ENCODE measurements at regions not wholly inside any gene's neighbourhood (a gene's known extent, or its start where the extent isn't known, plus 50 kb on each side); places are given as distances from the start of the nearest gene placed in this dataset.

- no peak for DNase-seq (ENCODE audit: low spot score)
Measured at GRCh38 chr3:115524549-115524948, 98.8 kb upstream of the GAP43 start.

- no peak for DNase-seq (ENCODE audit: low spot score)
Measured at GRCh38 chr3:115525731-115526130, 97.6 kb upstream of the GAP43 start.

GRCh38 chr3:115533218-115533617 lies 90.1 kb upstream of the GAP43 start:
- no peak for DNase-seq (ENCODE audit: low spot score)

DNA sequence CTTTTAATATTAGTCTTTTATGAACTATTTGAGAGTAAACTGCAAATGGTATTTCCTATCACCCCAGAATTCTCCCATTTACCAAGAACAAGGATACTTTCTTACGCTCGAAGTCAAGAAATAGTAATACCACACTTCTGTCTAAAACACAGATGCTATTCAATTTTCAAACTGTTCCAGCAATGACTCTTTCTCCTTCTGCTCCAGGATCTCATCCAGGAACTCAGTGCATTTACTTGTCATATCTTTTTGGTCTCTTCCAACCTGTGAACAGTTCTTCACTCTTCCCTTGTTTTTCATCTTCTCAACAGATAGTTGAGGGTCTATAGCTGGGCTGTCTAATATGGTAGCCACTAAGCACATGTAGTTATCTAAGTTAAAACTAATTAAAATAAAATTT lies 87.1 kb upstream of the GAP43 start:
- no peak for DNase-seq (ENCODE audit: low spot score)

GRCh38 chr3:115537669-115538068 lies 85.6 kb upstream of the GAP43 start:
- DNase-seq (ENCODE audit: low spot score), result no peak

DNA sequence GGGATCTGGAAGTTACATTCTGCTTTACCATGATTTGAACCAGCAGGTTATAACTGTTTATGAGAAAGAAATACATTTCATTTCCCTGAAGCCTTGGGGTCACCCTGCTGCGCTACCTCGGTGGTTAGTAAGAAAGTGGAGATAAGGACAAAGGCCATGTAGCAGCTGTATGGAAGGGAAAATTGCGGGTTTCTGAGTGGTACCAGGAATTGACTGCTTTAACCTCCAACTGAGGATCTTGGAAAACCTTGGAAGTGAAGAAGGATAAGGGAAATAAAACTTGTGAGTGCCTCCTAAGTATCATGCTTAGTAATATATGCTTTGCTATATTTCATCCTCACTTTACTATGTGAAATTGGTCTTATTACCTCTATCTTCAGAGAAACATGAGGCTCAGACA lies 76.1 kb upstream of the GAP43 start:
- DNase-seq (ENCODE audit: low spot score), result no peak

DNA sequence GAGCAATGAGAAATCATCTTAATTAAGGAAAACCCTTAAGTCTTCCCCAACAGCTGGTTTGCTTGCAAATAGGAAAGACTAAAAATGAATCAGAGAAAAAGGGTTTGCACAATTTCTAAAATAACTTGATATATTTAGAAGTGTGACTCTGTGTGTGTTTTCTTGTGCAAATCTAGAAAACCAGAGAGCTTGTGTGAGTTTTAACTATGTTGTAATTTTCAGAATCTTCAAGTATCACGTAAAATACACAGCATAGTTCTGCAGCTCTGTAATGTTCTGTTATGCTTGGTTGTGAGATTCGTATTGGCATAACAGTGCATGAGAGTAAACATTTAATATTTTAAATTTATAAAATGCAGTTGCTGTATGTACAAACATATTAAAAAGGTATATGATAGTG lies 74.7 kb upstream of the GAP43 start:
- no peak for DNase-seq (ENCODE audit: low spot score)

- DNase-seq (ENCODE audit: low spot score), result no peak
Measured at GRCh38 chr3:115549071-115549470, 74.2 kb upstream of the GAP43 start.

DNA sequence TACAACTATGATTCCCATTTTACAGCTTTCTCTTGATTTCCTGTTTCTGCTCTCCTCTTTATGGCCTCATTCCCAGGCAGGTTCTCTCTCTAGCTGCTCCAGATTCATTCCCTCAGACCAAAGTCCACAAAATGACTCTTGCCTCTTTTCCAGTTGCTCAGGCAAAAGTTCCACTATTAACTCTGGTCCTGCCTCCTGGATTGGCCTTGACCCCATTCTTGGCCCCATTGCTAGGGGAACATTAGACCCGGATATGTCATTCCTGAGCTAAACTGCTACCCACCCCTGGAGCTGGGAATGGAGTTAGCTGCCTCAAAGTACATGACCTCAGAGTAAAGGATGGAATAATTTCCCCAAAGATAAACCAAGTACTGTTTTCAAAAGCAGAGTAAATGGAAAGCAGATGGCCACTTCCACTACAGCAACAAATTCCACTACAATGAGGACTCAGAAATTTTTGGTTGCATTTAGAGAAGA lies 73.0 kb upstream of the GAP43 start:
- DNase-seq (ENCODE audit: low spot score), result no peak

GRCh38 chr3:115551016-115551415 lies 72.3 kb upstream of the GAP43 start:
- no peak for DNase-seq (ENCODE audit: low spot score)

GRCh38 chr3:115552007-115552406 lies 71.3 kb upstream of the GAP43 start:
- DNase-seq (ENCODE audit: low spot score), result no peak

- no peak for DNase-seq (ENCODE audit: low spot score)
Measured at GRCh38 chr3:115553796-115554486, 69.4 kb upstream of the GAP43 start.

DNA sequence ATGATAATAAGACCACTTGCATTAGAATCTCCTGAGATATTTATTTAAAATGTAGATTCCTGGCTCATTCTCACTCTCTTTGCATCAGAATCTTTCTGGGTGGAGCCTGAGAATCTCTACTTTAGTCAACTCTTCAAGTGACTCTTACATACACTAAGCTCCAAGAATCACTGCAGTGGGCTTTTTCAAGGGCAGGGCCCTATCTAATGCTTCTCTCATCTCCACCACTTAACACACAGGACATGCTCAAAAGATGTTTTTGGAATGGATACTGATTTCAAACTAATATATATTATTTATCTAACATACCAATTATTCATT lies 68.9 kb upstream of the GAP43 start:
- DNase-seq (ENCODE audit: low spot score), result no peak

- no peak for DNase-seq (ENCODE audit: low spot score)
Measured at GRCh38 chr3:115562636-115563267, 60.6 kb upstream of the GAP43 start.

GRCh38 chr3:115563984-115564383 lies 59.3 kb upstream of the GAP43 start:
- no peak for DNase-seq (ENCODE audit: low spot score)

- no peak for DNase-seq (ENCODE audit: low spot score)
Measured at GRCh38 chr3:115571413-115571812, 51.9 kb upstream of the GAP43 start.

All from Ammon's horn (tissue), 1 donor.